Naive B cell (primary cell): ENCODE measurements at regions not wholly inside any gene's neighbourhood (a gene's known extent, or its start where the extent isn't known, plus 50 kb on each side); places are given as distances from the start of the nearest gene placed in this dataset.

Experiments used
- ATAC-seq, 2 donors: fragments of 150-1000 bp; cut with Tn5 transposase; 2 replicates each; pipeline ENCODE4 v1.10.0; 2021; ENCODE audit warnings: low read depth in 2 of 2, mild to moderate bottlenecking in 2 of 2, moderate library complexity in 2 of 2
- DNase-seq: peaks from one replicate; pipeline ENCODE4 v3.0.0; 2022
- H3K27ac Mint-ChIP-seq, 6 donors: one replicate each; pipeline ENCODE4 v1.8.0; 2020 to 2022; ENCODE audit warnings: mild to moderate bottlenecking in 6 of 6, mixed read lengths in 6 of 6, moderate library complexity in 5 of 6, inconsistent platforms in 2 of 6
- H3K27me3 Mint-ChIP-seq, 3 donors: one replicate each; pipeline ENCODE4 v1.8.0; 2021 to 2022; ENCODE audit warnings: mixed read lengths in 3 of 3, mild to moderate bottlenecking in 1 of 3
- H3K36me3 Mint-ChIP-seq, 2 donors: one replicate each; pipeline ENCODE4 v1.8.0; 2020 to 2022; ENCODE audit warnings: mixed read lengths in 2 of 2, inconsistent platforms in 1 of 2, mild to moderate bottlenecking in 1 of 2
- H3K4me1 Mint-ChIP-seq, 3 donors: one replicate each; pipeline ENCODE4 v1.8.0; 2020 to 2022; ENCODE audit warnings: mixed read lengths in 3 of 3, inconsistent platforms in 1 of 3, mild to moderate bottlenecking in 1 of 3, moderate library complexity in 1 of 3
- H3K4me3 Mint-ChIP-seq, 8 donors: one replicate each; pipeline ENCODE4 v1.8.0; 2020 to 2022; ENCODE audit warnings: mild to moderate bottlenecking in 8 of 8, mixed read lengths in 8 of 8, moderate library complexity in 8 of 8, inconsistent platforms in 2 of 8
- H3K9me3 Mint-ChIP-seq, 7 donors: one replicate each; pipeline ENCODE4 v1.8.0; 2020 to 2022; ENCODE audit warnings: mixed read lengths in 7 of 7, mild to moderate bottlenecking in 5 of 7, inconsistent platforms in 2 of 7, moderate library complexity in 1 of 7

GRCh38 chr6:137745321-137745720 lies 121.7 kb upstream of the TNFAIP3 start:
- no peak for ATAC-seq
- H3K9me3 Mint-ChIP-seq = peaks cover 0 to 5% (median 0%) of the 10 kb centered on the region in 7 donors
- H3K4me1 Mint-ChIP-seq = peaks cover 28 to 46% (median 29%) of the 10 kb centered on the region in 3 donors
- peak overlapping the region in 3 of 8 donors; percentile 0 to 48 (median 7) for H3K4me3 Mint-ChIP-seq
- no peaks in the 10 kb centered on the region for H3K27me3 Mint-ChIP-seq
- peaks cover 4 to 7% of the 10 kb centered on the region in 2 donors for H3K36me3 Mint-ChIP-seq
- peak overlapping the region in 5 of 6 donors; percentile 44 to 87 (median 60) for H3K27ac Mint-ChIP-seq
- DNase-seq = no peak

GRCh38 chr6:137746264-137746663 lies 120.8 kb upstream of the TNFAIP3 start:
- H3K27ac Mint-ChIP-seq = peak overlapping the region; percentile 5 to 93 (median 74)

GRCh38 chr6:137749696-137750211 lies 117.3 kb upstream of the TNFAIP3 start:
- Mint-ChIP-seq H3K27me3 (no peaks in the 10 kb centered on the region), H3K36me3 (no peaks in the 10 kb centered on the region), H3K4me1 (peaks cover 43 to 67% (median 56%) of the 10 kb centered on the region in 3 donors), H3K9me3 (peaks cover 0 to 2% (median 0%) of the 10 kb centered on the region in 7 donors), H3K4me3 (peak overlapping the region in 1 of 8 donors; percentile 12), H3K27ac (no peak overlapping the region)
- ATAC-seq = no peak
- DNase-seq = no peak

More at GRCh38 chr6:137746264-137746663, 120.8 kb upstream of the TNFAIP3 start:
- Mint-ChIP-seq H3K4me3 (peak overlapping the region in 5 of 8 donors; percentile 1 to 39 (median 16)), H3K36me3 (peaks cover 4 to 7% of the 10 kb centered on the region in 2 donors), H3K4me1 (peaks cover 29 to 46% (median 31%) of the 10 kb centered on the region in 3 donors), H3K9me3 (peaks cover 0 to 5% (median 0%) of the 10 kb centered on the region in 7 donors), H3K27me3 (no peaks in the 10 kb centered on the region)
- ATAC-seq (peak; percentile 92 to 94), DNase-seq (peak; percentile 37)

- no peaks in the 10 kb centered on the region for H3K27me3 Mint-ChIP-seq
- peaks cover 0 to 2% (median 0%) of the 10 kb centered on the region in 7 donors for H3K9me3 Mint-ChIP-seq
- no peaks in the 10 kb centered on the region for H3K36me3 Mint-ChIP-seq
- H3K4me1 Mint-ChIP-seq = peaks cover 43 to 67% (median 57%) of the 10 kb centered on the region in 3 donors
- peak overlapping the region in 1 of 6 donors; percentile 42 for H3K27ac Mint-ChIP-seq
- no peak for ATAC-seq
- no peak for DNase-seq
- H3K4me3 Mint-ChIP-seq = no peak overlapping the region
Measured at GRCh38 chr6:137750297-137750696, 116.8 kb upstream of the TNFAIP3 start.

GRCh38 chr6:137751768-137752560 lies 115.1 kb upstream of the TNFAIP3 start:
- Mint-ChIP-seq H3K36me3 (peaks cover 0 to 7% of the 10 kb centered on the region in 2 donors), H3K9me3 (peaks cover 0 to 5% (median 0%) of the 10 kb centered on the region in 7 donors), H3K4me1 (peaks cover 37 to 65% (median 53%) of the 10 kb centered on the region in 3 donors), H3K27ac (peak overlapping the region in 3 of 6 donors; percentile 5 to 73 (median 59)), H3K4me3 (peak overlapping the region in 3 of 8 donors; percentile 48 to 78 (median 54)), H3K27me3 (no peaks in the 10 kb centered on the region)
- no peak for ATAC-seq
- no peak for DNase-seq

- Mint-ChIP-seq H3K9me3 (peaks cover 0 to 5% (median 0%) of the 10 kb centered on the region in 7 donors), H3K4me1 (peaks cover 35 to 56% (median 49%) of the 10 kb centered on the region in 3 donors), H3K27ac (peak overlapping the region; percentile 83 to 100 (median 96)), H3K27me3 (no peaks in the 10 kb centered on the region), H3K36me3 (peaks cover 0 to 7% of the 10 kb centered on the region in 2 donors), H3K4me3 (peak overlapping the region; percentile 5 to 93 (median 80))
- peak; percentile 55 for DNase-seq
- peak; percentile 96 to 97 for ATAC-seq
Measured at GRCh38 chr6:137754366-137754765, 112.7 kb upstream of the TNFAIP3 start.

GRCh38 chr6:137754866-137755265 lies 112.2 kb upstream of the TNFAIP3 start:
- H3K4me3 Mint-ChIP-seq = peak overlapping the region in 6 of 8 donors; percentile 36 to 89 (median 60)

GRCh38 chr6:137755284-137755683 lies 111.8 kb upstream of the TNFAIP3 start:
- ATAC-seq = no peak
- peak overlapping the region in 7 of 8 donors; percentile 17 to 89 (median 50) for H3K4me3 Mint-ChIP-seq

More at GRCh38 chr6:137754866-137755265, 112.2 kb upstream of the TNFAIP3 start:
- Mint-ChIP-seq H3K36me3 (peaks cover 0 to 7% of the 10 kb centered on the region in 2 donors), H3K27ac (peak overlapping the region; percentile 83 to 100 (median 96)), H3K9me3 (peaks cover 0 to 5% (median 0%) of the 10 kb centered on the region in 7 donors), H3K4me1 (peaks cover 37 to 57% (median 46%) of the 10 kb centered on the region in 3 donors), H3K27me3 (no peaks in the 10 kb centered on the region)
- DNase-seq (no peak), ATAC-seq (peak; percentile 28 to 45)

GRCh38 chr6:137756788-137757187 lies 110.3 kb upstream of the TNFAIP3 start:
- H3K27ac Mint-ChIP-seq = peak overlapping the region in 2 of 6 donors; percentile 27 to 42
- H3K4me1 Mint-ChIP-seq = peaks cover 32 to 53% (median 33%) of the 10 kb centered on the region in 3 donors
- no peak for DNase-seq
- H3K27me3 Mint-ChIP-seq = no peaks in the 10 kb centered on the region
- H3K36me3 Mint-ChIP-seq = peaks cover 3 to 7% of the 10 kb centered on the region in 2 donors
- ATAC-seq = no peak
- peaks cover 0 to 5% (median 0%) of the 10 kb centered on the region in 7 donors for H3K9me3 Mint-ChIP-seq
- peak overlapping the region in 1 of 8 donors; percentile 12 for H3K4me3 Mint-ChIP-seq

More at GRCh38 chr6:137755284-137755683, 111.8 kb upstream of the TNFAIP3 start:
- Mint-ChIP-seq H3K4me1 (peaks cover 37 to 57% (median 42%) of the 10 kb centered on the region in 3 donors), H3K36me3 (peaks cover 0 to 7% of the 10 kb centered on the region in 2 donors), H3K9me3 (peaks cover 0 to 5% (median 0%) of the 10 kb centered on the region in 7 donors), H3K27me3 (no peaks in the 10 kb centered on the region), H3K27ac (peak overlapping the region; percentile 83 to 100 (median 96))
- DNase-seq = no peak

GRCh38 chr6:137758661-137759060 lies 108.4 kb upstream of the TNFAIP3 start:
- peak overlapping the region in 3 of 6 donors; percentile 56 to 68 (median 58) for H3K27ac Mint-ChIP-seq
- ATAC-seq (no peak), DNase-seq (no peak)
- peaks cover 0 to 5% (median 0%) of the 10 kb centered on the region in 7 donors for H3K9me3 Mint-ChIP-seq
- H3K27me3 Mint-ChIP-seq = no peaks in the 10 kb centered on the region
- H3K36me3 Mint-ChIP-seq = peaks cover 3 to 7% of the 10 kb centered on the region in 2 donors
- peak overlapping the region in 1 of 8 donors; percentile 3 for H3K4me3 Mint-ChIP-seq
- peaks cover 21 to 36% (median 23%) of the 10 kb centered on the region in 3 donors for H3K4me1 Mint-ChIP-seq

GRCh38 chr6:137759624-137760023 lies 107.4 kb upstream of the TNFAIP3 start:
- Mint-ChIP-seq H3K27me3 (no peaks in the 10 kb centered on the region), H3K4me3 (peak overlapping the region in 1 of 8 donors; percentile 29), H3K9me3 (peaks cover 0 to 3% (median 0%) of the 10 kb centered on the region in 7 donors), H3K27ac (peak overlapping the region in 2 of 6 donors; percentile 34 to 89), H3K4me1 (peaks cover 19 to 26% (median 24%) of the 10 kb centered on the region in 3 donors), H3K36me3 (peaks cover 3 to 7% of the 10 kb centered on the region in 2 donors)
- DNase-seq (no peak), ATAC-seq (no peak)

GRCh38 chr6:137761072-137761471 lies 106.0 kb upstream of the TNFAIP3 start:
- DNase-seq = no peak
- H3K27ac Mint-ChIP-seq = no peak overlapping the region
- no peak for ATAC-seq
- no peaks in the 10 kb centered on the region for H3K27me3 Mint-ChIP-seq
- peaks cover 11 to 15% (median 12%) of the 10 kb centered on the region in 3 donors for H3K4me1 Mint-ChIP-seq
- H3K36me3 Mint-ChIP-seq = peaks cover 0 to 3% of the 10 kb centered on the region in 2 donors
- H3K9me3 Mint-ChIP-seq = no peaks in the 10 kb centered on the region
- H3K4me3 Mint-ChIP-seq = no peak overlapping the region

- no peak for DNase-seq
- H3K27me3 Mint-ChIP-seq = no peaks in the 10 kb centered on the region
- no peaks in the 10 kb centered on the region for H3K9me3 Mint-ChIP-seq
- H3K36me3 Mint-ChIP-seq = peaks cover 0 to 3% of the 10 kb centered on the region in 2 donors
- ATAC-seq = no peak
- H3K4me1 Mint-ChIP-seq = peaks cover 10 to 14% (median 11%) of the 10 kb centered on the region in 3 donors
- no peak overlapping the region for H3K4me3 Mint-ChIP-seq
- H3K27ac Mint-ChIP-seq = no peak overlapping the region
Measured at GRCh38 chr6:137761487-137761886, 105.6 kb upstream of the TNFAIP3 start.
